ENCODE measurements at regions not wholly inside any gene's neighbourhood (a gene's known extent, or its start where the extent isn't known, plus 50 kb on each side); places are given as distances from the start of the nearest gene placed in this dataset.

- Histone ChIP-seq H2AFZ (ENCODE audit: low read length) (no peak overlapping the region), H3K27me3 (ENCODE audit: low read length) (peaks cover 27% of the 10 kb centered on the region), H3K27ac (ENCODE audit: low read length) (no peak overlapping the region), H3K79me2 (ENCODE audit: low read length) (no peaks in the 10 kb centered on the region), H3K4me1 (ENCODE audit: insufficient read depth, low read length) (no peaks in the 10 kb centered on the region), H4K20me1 (ENCODE audit: low read length) (no peaks in the 10 kb centered on the region), H3K9ac (ENCODE audit: low read length) (no peak overlapping the region), H3K4me2 (ENCODE audit: low read length) (no peak overlapping the region), H3K36me3 (ENCODE audit: low read depth, low read length) (no peaks in the 10 kb centered on the region), H3F3A (ENCODE audit: low read length, unreplicated experiment) (no peaks in the 10 kb centered on the region), H3K9me2 (replicated peaks; ENCODE audit: low read length) (no peaks in the 10 kb centered on the region), H3K9me3 (ENCODE audit: low read length) (no peaks in the 10 kb centered on the region), H3K4me3 (ENCODE audit: low read length) (no peak overlapping the region)
- DNase-seq (no peak), ATAC-seq (no peak)
- no TSS peak for BruUV-seq (replicated peaks)
- intact Hi-C loops (cut with micrococcal nuclease), result no loop called here
- ChIA-PET POLR2A (ENCODE audit: unreplicated experiment) (no interaction called here), CTCF (no interaction called here)
- TF ChIP-seq EZH2 (IDR thresholded peaks at IDR 0.05; ENCODE audit: low read length, unreplicated experiment) (no peak), CTCF (conservative IDR thresholded peaks at IDR 0.05; ENCODE audit: low read depth, low read length) (no peak), EZH2phosphoT487 (IDR thresholded peaks at IDR 0.05; ENCODE audit: borderline replicate concordance, low read length) (no peak)
These were observed 91.8 kb upstream of the ZNF521 start for GRCh38 chr18:25443776-25444175.

GRCh38 chr18:25435149-25435782 is 83.3 kb upstream of the ZNF521 start:
- POLR2A ChIA-PET (ENCODE audit: unreplicated experiment), result no interaction called here

More at GRCh38 chr18:25435149-25435782, 83.3 kb upstream of the ZNF521 start:
- DNase-seq, result no peak
- no peaks in the 10 kb centered on the region for H3K4me1 ChIP-seq (ENCODE audit: insufficient read depth, low read length)
- H3F3A ChIP-seq (ENCODE audit: low read length, unreplicated experiment), result no peaks in the 10 kb centered on the region
- no peak overlapping the region for H2AFZ ChIP-seq (ENCODE audit: low read length)
- TF ChIP-seq EZH2phosphoT487 (IDR thresholded peaks at IDR 0.05; ENCODE audit: borderline replicate concordance, low read length), result no peak
- TF ChIP-seq CTCF (conservative IDR thresholded peaks at IDR 0.05; ENCODE audit: low read depth, low read length), result no peak
- TF ChIP-seq EZH2 (IDR thresholded peaks at IDR 0.05; ENCODE audit: low read length, unreplicated experiment), result no peak
- no peak for ATAC-seq
- peaks cover 51% of the 10 kb centered on the region for H3K27me3 ChIP-seq (ENCODE audit: low read length)
- CTCF ChIA-PET, result no interaction called here
- no peak overlapping the region for H3K4me3 ChIP-seq (ENCODE audit: low read length)
- intact Hi-C loops (cut with micrococcal nuclease), result no loop called here
- no peak overlapping the region for H3K27ac ChIP-seq (ENCODE audit: low read length)
- H3K9me3 ChIP-seq (ENCODE audit: low read length), result no peaks in the 10 kb centered on the region
- no TSS peak for BruUV-seq (replicated peaks)
- no peak overlapping the region for H3K9ac ChIP-seq (ENCODE audit: low read length)
- no peaks in the 10 kb centered on the region for H4K20me1 ChIP-seq (ENCODE audit: low read length)
- H3K36me3 ChIP-seq (ENCODE audit: low read depth, low read length), result no peaks in the 10 kb centered on the region
- no peak overlapping the region for H3K4me2 ChIP-seq (ENCODE audit: low read length)
- no peaks in the 10 kb centered on the region for H3K79me2 ChIP-seq (ENCODE audit: low read length)
- no peaks in the 10 kb centered on the region for H3K9me2 ChIP-seq (replicated peaks; ENCODE audit: low read length)
